MCF 10A (cell line): ENCODE measurements at regions not wholly inside any gene's neighbourhood (a gene's known extent, or its start where the extent isn't known, plus 50 kb on each side); places are given as distances from the start of the nearest gene placed in this dataset.

Source experiments
- BruUV-seq: library from RNA; stranded (reverse); fragments of 400-500 nt; replicated peaks from 2 replicates; lab custom pipeline; 2021; lab: Mats Ljungman, UMichigan
- CTCF ChIA-PET: fragments of 300-600 bp; sonication (Branson Sonifier 250); formaldehyde crosslinking; extraction: SDS; loops from one replicate; lab custom pipeline; 2021; ENCODE audit warnings: antibody characterized with exemption, inconsistent platforms; lab: Yijun Ruan, JAX
- POLR2A ChIA-PET: fragments of 300-600, 350-650 bp; sonication (Branson Sonifier 250); formaldehyde crosslinking; extraction: SDS; loops from one replicate; lab custom pipeline; 2020; ENCODE audit warnings: antibody characterized with exemption, inconsistent platforms; lab: Yijun Ruan, JAX
- DNase-seq: peaks from one replicate; pipeline ENCODE4 v3.0.0-alpha.2; 2018; ENCODE audit not compliant: unreplicated experiment
- H3K27ac Mint-ChIP-seq: one replicate; pipeline ENCODE4 v1.8.0; 2022; ENCODE audit warnings: mild to moderate bottlenecking, low read depth, mixed read lengths; ENCODE audit not compliant: unreplicated experiment
- H3K27me3 Mint-ChIP-seq: one replicate; pipeline ENCODE4 v1.8.0; 2022; ENCODE audit warnings: mixed read lengths; ENCODE audit not compliant: insufficient read depth, unreplicated experiment
- H3K36me3 Mint-ChIP-seq: one replicate; pipeline ENCODE4 v1.8.0; 2022; ENCODE audit warnings: mild to moderate bottlenecking, moderate library complexity, mixed read lengths; ENCODE audit not compliant: insufficient read depth, unreplicated experiment
- H3K4me1 Mint-ChIP-seq: one replicate; pipeline ENCODE4 v1.8.0; 2022; ENCODE audit warnings: mixed read lengths; ENCODE audit not compliant: insufficient read depth, unreplicated experiment
- H3K4me3 Mint-ChIP-seq: one replicate; pipeline ENCODE4 v1.8.0; 2022; ENCODE audit warnings: mild to moderate bottlenecking, moderate library complexity, mixed read lengths; ENCODE audit not compliant: unreplicated experiment
- H3K9me3 Mint-ChIP-seq: one replicate; pipeline ENCODE4 v1.8.0; 2022; ENCODE audit warnings: mixed read lengths; ENCODE audit not compliant: unreplicated experiment
- CTCF ChIP-seq: fragments of 200-600 bp; IDR thresholded peaks from one replicate; pipeline ENCODE4 v1.8.0; 2022; ENCODE audit warnings: antibody characterized with exemption, mild to moderate bottlenecking; ENCODE audit not compliant: unreplicated experiment
- intact Hi-C: fragments of 100-400 bp; cut with micrococcal nuclease; formaldehyde crosslinking; loops from 2 replicates; pipeline ENCODE4 v1.14.1; 2022

- Mint-ChIP-seq H3K27me3 (no peaks in the 10 kb centered on the region), H3K36me3 (no peaks in the 10 kb centered on the region), H3K4me1 (no peaks in the 10 kb centered on the region), H3K9me3 (peaks cover 16% of the 10 kb centered on the region), H3K27ac (no peak overlapping the region), H3K4me3 (no peak overlapping the region)
- POLR2A ChIA-PET: no interaction called here
- no peak for TF ChIP-seq CTCF
- BruUV-seq: no TSS peak
- DNase-seq: no peak
- intact Hi-C loops: no loop called here
- CTCF ChIA-PET: no interaction called here
Observed at GRCh38 chr14:48954446-48954845, 631.7 kb downstream of the RPS29 start.

GRCh38 chr14:48944809-48945208 is 641.4 kb downstream of the RPS29 start:
- Mint-ChIP-seq H3K9me3 (peaks cover 7% of the 10 kb centered on the region), H3K4me1 (no peaks in the 10 kb centered on the region), H3K4me3 (no peak overlapping the region), H3K27ac (no peak overlapping the region), H3K27me3 (no peaks in the 10 kb centered on the region), H3K36me3 (no peaks in the 10 kb centered on the region)
- BruUV-seq: no TSS peak
- TF ChIP-seq CTCF: no peak
- POLR2A ChIA-PET: no interaction called here
- CTCF ChIA-PET: no interaction called here
- DNase-seq: no peak
- intact Hi-C loops: no loop called here

- Mint-ChIP-seq H3K27me3 (no peaks in the 10 kb centered on the region), H3K27ac (no peak overlapping the region), H3K36me3 (no peaks in the 10 kb centered on the region), H3K4me1 (no peaks in the 10 kb centered on the region), H3K4me3 (no peak overlapping the region), H3K9me3 (peaks cover 4% of the 10 kb centered on the region)
- CTCF ChIA-PET: interaction anchor here (0.5 kb wide), 1 partner anchor 1510 kb away, joined by 3 read pairs; no protein-coding TSS in a partner anchor
- BruUV-seq: no TSS peak
- no peak for DNase-seq
- no peak for TF ChIP-seq CTCF
- POLR2A ChIA-PET: no interaction called here
- intact Hi-C loops: no loop called here
Observed at GRCh38 chr14:48943913-48944312, 642.3 kb downstream of the RPS29 start.

GRCh38 chr14:48937541-48938195 is 648.5 kb downstream of the RPS29 start:
- Mint-ChIP-seq H3K27ac (no peak overlapping the region), H3K4me1 (peaks cover 6% of the 10 kb centered on the region), H3K9me3 (no peaks in the 10 kb centered on the region), H3K27me3 (no peaks in the 10 kb centered on the region), H3K36me3 (no peaks in the 10 kb centered on the region), H3K4me3 (no peak overlapping the region)
- POLR2A ChIA-PET: no interaction called here
- peak; percentile 22 for DNase-seq
- TF ChIP-seq CTCF: no peak
- intact Hi-C loops: no loop called here
- CTCF ChIA-PET: no interaction called here
- BruUV-seq: no TSS peak
